Uterus (tissue), 3 donors: ENCODE measurements at regions not wholly inside any gene's neighbourhood (a gene's known extent, or its start where the extent isn't known, plus 50 kb on each side); places are given as distances from the start of the nearest gene placed in this dataset.

Source experiments
- DNase-seq, 2 donors: peaks; one replicate each; pipeline ENCODE4 v3.0.0-alpha.2; 2019 to 2020
- H3K27ac ChIP-seq, 2 donors: fragments of 200-600 bp; sonication (generic); 1 replicate in 1 of 2; 2 replicates in 1 of 2; pipeline ENCODE4 v1.5.1; 2016 to 2018
- H3K27me3 ChIP-seq, 2 donors: fragments of 200-600 bp; sonication (generic); one replicate each; pipeline ENCODE4 v1.5.1; 2018 to 2019; ENCODE audit warnings: control low read depth in 1 of 2
- H3K36me3 ChIP-seq, 2 donors: fragments of 200-600 bp; sonication (generic); one replicate each; pipeline ENCODE4 v1.5.1; 2019; ENCODE audit warnings: control low read depth in 1 of 2
- H3K4me1 ChIP-seq, 2 donors: fragments of 200-600 bp; sonication (generic); one replicate each; pipeline ENCODE4 v1.5.1; 2018 to 2019; ENCODE audit warnings: control low read depth in 1 of 2
- H3K4me3 ChIP-seq, 2 donors: fragments of 200-600 bp; sonication (generic); 1 replicate in 1 of 2; 2 replicates in 1 of 2; pipeline ENCODE4 v1.5.1; 2018 to 2019; ENCODE audit warnings: mild to moderate bottlenecking in 1 of 2
- H3K9me3 ChIP-seq, 2 donors: fragments of 200-600 bp; sonication (generic); one replicate each; pipeline ENCODE4 v1.5.1; 2019; ENCODE audit warnings: control low read depth in 1 of 2
- POLR2A ChIP-seq, 2 donors: fragments of 450-650 bp; IDR thresholded peaks; one replicate each; pipeline ENCODE4 v1.6.1; 2016; ENCODE audit warnings: antibody characterized with exemption in 2 of 2, mild to moderate bottlenecking in 1 of 2, moderate library complexity in 1 of 2
- intact Hi-C: fragments of 100-400 bp; cut with DNase I; formaldehyde crosslinking; loops from one replicate; pipeline ENCODE4 v1.15.1; 2023; ENCODE audit warnings: low total_unique reads
- TF ChIP-seq, protein P1 (sequence below), 4 experiments: fragments of 200-600 bp in 2 of 4; fragments of 450-650 bp in 2 of 4; sonication (generic) in 2 of 4; IDR thresholded peaks; one replicate each; pipeline ENCODE4 v1.5.1; 2016 to 2019; ENCODE audit warnings: antibody characterized with exemption in 4 of 4, mild to moderate bottlenecking in 2 of 4, moderate library complexity in 1 of 4
- donor health status: DM: yes; HTN: yes; CAD: no.

DNA sequence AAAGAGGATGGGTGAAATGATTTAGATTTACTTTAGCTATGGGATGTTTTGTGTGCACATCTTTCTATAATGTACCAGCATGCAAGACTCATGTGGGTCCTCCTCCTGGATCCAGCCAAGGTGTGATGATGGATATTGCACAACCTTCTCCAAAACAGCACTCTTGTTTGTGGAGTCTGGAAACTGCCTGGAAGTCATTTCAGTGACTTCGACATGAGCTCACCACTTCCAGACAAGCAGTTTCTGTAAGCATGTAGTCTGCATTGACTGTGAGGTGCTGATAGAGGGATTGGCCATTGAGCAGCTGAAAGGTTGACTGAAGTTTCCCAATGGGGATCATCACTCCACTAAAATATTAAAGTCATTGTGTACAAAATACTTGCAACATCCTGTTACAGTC is 154.0 kb downstream of the TRIB2 start:
- Histone ChIP-seq H3K36me3 (no peaks in the 10 kb centered on the region), H3K9me3 (no peaks in the 10 kb centered on the region), H3K27me3 (no peaks in the 10 kb centered on the region), H3K4me1 (no peaks in the 10 kb centered on the region), H3K4me3 (no peak overlapping the region), H3K27ac (no peak overlapping the region)
- TF ChIP-seq POLR2A (IDR thresholded peaks at IDR 0.05), result no peak
- TF ChIP-seq, protein P1, sequence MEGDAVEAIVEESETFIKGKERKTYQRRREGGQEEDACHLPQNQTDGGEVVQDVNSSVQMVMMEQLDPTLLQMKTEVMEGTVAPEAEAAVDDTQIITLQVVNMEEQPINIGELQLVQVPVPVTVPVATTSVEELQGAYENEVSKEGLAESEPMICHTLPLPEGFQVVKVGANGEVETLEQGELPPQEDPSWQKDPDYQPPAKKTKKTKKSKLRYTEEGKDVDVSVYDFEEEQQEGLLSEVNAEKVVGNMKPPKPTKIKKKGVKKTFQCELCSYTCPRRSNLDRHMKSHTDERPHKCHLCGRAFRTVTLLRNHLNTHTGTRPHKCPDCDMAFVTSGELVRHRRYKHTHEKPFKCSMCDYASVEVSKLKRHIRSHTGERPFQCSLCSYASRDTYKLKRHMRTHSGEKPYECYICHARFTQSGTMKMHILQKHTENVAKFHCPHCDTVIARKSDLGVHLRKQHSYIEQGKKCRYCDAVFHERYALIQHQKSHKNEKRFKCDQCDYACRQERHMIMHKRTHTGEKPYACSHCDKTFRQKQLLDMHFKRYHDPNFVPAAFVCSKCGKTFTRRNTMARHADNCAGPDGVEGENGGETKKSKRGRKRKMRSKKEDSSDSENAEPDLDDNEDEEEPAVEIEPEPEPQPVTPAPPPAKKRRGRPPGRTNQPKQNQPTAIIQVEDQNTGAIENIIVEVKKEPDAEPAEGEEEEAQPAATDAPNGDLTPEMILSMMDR (IDR thresholded peaks at IDR 0.05), result no peak
- intact Hi-C loops, result no loop called here
- no peak for DNase-seq

DNA sequence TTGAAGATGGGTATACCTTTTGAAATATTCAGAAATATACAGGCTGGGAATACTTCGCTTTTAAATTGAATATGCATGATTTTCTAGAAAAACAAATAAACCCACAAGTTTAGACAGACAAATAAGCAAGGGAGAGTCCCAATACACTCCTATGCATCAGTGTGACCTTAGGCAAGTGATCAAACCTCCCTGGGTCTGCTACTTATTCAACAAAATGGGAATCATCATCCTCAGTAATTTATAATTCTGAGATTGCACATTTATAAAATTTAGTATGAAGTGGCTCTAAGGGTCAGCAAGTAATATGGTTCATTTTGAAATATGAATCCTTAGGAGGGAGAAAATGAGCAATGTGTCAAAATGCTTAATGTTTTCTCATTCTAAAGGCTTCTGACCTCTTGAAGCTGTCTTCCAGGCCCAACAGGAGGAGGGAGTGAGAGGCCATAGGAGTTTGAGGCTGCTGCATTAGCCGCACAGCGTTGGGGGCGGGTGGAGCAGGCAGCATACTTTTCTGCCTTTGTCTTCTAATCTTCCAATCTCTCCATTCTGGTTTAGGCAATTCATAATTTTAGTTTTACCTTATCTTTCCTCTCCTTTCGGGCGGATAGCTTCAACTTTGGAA is 155.1 kb downstream of the TRIB2 start:
- no peaks in the 10 kb centered on the region for H3K9me3 ChIP-seq
- no peak overlapping the region for H3K27ac ChIP-seq
- TF ChIP-seq POLR2A (IDR thresholded peaks at IDR 0.05), result no peak
- TF ChIP-seq, protein P1 (IDR thresholded peaks at IDR 0.05), result no peak
- intact Hi-C loops, result no loop called here
- no peak for DNase-seq
- H3K4me3 ChIP-seq, result no peak overlapping the region
- H3K4me1 ChIP-seq, result no peaks in the 10 kb centered on the region
- H3K27me3 ChIP-seq, result no peaks in the 10 kb centered on the region
- no peaks in the 10 kb centered on the region for H3K36me3 ChIP-seq

DNA sequence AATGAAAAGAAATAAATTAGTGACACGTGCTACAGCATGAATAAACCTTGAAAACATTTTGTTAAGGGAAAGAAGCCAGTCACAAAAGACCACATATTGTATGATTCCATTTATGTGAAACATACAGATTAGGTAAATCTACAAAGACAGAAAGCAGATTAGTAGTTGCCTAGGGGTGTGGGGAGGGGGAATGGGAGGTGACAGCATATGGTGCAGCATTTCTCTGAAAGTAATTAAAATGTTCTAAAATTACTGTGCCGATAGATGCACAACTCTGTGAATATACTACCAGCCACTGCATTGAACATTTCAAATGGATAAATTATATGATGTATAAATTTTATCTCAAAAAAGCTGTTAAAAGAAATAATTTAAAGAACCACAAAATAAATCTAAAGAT is 161.0 kb downstream of the TRIB2 start:
- TF ChIP-seq, protein P1 (IDR thresholded peaks at IDR 0.05), result no peak
- TF ChIP-seq POLR2A (IDR thresholded peaks at IDR 0.05), result no peak

DNA sequence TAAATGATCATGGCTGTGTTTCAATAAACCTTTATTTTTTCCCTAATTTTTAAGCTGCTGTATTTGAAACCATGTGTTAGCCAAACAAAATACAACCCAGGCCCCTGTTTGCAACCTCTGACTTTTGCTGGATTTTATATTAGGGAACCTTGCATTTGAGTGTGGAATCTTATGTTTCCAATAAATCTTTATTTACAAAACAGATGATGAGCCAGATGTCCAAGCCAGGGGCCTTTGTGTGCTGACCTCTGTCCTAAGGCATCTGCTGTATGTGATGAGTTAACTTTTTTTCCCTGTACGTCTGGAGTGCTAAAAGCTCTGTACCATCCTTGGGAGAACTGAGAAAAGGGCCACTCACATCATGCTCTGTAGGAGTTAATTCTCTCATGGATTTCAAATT is 162.9 kb downstream of the TRIB2 start:
- Histone ChIP-seq H3K27ac (no peak overlapping the region), H3K9me3 (no peaks in the 10 kb centered on the region), H3K4me1 (no peaks in the 10 kb centered on the region), H3K4me3 (no peak overlapping the region), H3K27me3 (no peaks in the 10 kb centered on the region), H3K36me3 (no peaks in the 10 kb centered on the region)
- intact Hi-C loops, result no loop called here
- no peak for TF ChIP-seq POLR2A (IDR thresholded peaks at IDR 0.05)
- TF ChIP-seq, protein P1 (IDR thresholded peaks at IDR 0.05), result no peak
- no peak for DNase-seq

More for the DNA sequence above, 161.0 kb downstream of the TRIB2 start:
- no peaks in the 10 kb centered on the region for H3K27me3 ChIP-seq
- H3K27ac ChIP-seq, result no peak overlapping the region
- intact Hi-C loops, result no loop called here
- DNase-seq, result no peak
- no peaks in the 10 kb centered on the region for H3K4me1 ChIP-seq
- H3K4me3 ChIP-seq, result no peak overlapping the region
- no peaks in the 10 kb centered on the region for H3K36me3 ChIP-seq
- no peaks in the 10 kb centered on the region for H3K9me3 ChIP-seq

DNA sequence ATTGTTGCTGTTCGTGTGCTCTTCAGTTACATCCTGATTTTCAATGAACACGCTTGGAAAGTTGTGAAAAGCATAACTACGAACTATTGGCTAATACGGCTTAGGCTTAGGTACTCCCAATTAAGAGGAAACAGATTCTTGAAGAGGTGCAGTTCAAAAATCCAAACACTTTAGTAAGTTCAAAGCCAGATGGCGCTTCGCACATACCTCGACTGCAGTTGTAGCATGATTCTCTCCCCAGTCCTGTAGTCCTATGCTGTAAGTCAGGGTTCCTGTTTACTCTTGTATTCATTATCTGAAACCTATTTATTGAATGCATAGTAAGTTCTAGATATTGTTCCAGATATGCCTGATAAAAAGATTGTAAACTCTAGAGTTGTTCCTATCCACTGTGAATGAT is 165.2 kb downstream of the TRIB2 start:
- no peak for DNase-seq
- H3K4me3 ChIP-seq, result no peak overlapping the region

More for the DNA sequence above, 165.2 kb downstream of the TRIB2 start:
- Histone ChIP-seq H3K9me3 (no peaks in the 10 kb centered on the region), H3K27me3 (no peaks in the 10 kb centered on the region), H3K27ac (no peak overlapping the region), H3K4me1 (no peaks in the 10 kb centered on the region), H3K36me3 (no peaks in the 10 kb centered on the region)
- no peak for TF ChIP-seq POLR2A (IDR thresholded peaks at IDR 0.05)
- TF ChIP-seq, protein P1 (IDR thresholded peaks at IDR 0.05), result no peak
- intact Hi-C loops, result no loop called here
